HFFc6 (cell line): ENCODE measurements at regions not wholly inside any gene's neighbourhood (a gene's known extent, or its start where the extent isn't known, plus 50 kb on each side); places are given as distances from the start of the nearest gene placed in this dataset.
"Not testable (repeated sequence)": the region's sequence is repeated elsewhere in the genome, so short reads cannot be mapped to it uniquely, and the experiment has no call there.

Experiments used
- DNase-seq: peaks from one replicate; pipeline ENCODE4 v3.0.0-alpha.2; 2018
- H3K27ac Mint-ChIP-seq: 2 replicates; pipeline ENCODE4 v1.8.0; 2020; ENCODE audit warnings: mild to moderate bottlenecking, mixed read lengths
- H3K27me3 Mint-ChIP-seq: 2 replicates; pipeline ENCODE4 v1.8.0; 2021; ENCODE audit warnings: mild to moderate bottlenecking, moderate library complexity, mixed read lengths; ENCODE audit not compliant: insufficient read depth
- H3K36me3 Mint-ChIP-seq: 2 replicates; pipeline ENCODE4 v1.8.0; 2021; ENCODE audit warnings: low read depth, mixed read lengths
- H3K4me1 Mint-ChIP-seq: 2 replicates; pipeline ENCODE4 v1.8.0; 2020; ENCODE audit warnings: low read depth, mixed read lengths
- H3K4me3 Mint-ChIP-seq: 2 replicates; pipeline ENCODE4 v1.8.0; 2020; ENCODE audit warnings: mild to moderate bottlenecking, moderate library complexity, mixed read lengths
- H3K9me3 Mint-ChIP-seq: 2 replicates; pipeline ENCODE4 v1.8.0; 2020; ENCODE audit warnings: mild to moderate bottlenecking, mixed read lengths
- TF ChIP-seq, protein P1 (sequence below): fragments of 200-600 bp; sonication (generic); IDR thresholded peaks from 2 replicates; pipeline ENCODE4 v1.5.0; 2021; ENCODE audit warnings: antibody characterized with exemption, mild to moderate bottlenecking

DNA sequence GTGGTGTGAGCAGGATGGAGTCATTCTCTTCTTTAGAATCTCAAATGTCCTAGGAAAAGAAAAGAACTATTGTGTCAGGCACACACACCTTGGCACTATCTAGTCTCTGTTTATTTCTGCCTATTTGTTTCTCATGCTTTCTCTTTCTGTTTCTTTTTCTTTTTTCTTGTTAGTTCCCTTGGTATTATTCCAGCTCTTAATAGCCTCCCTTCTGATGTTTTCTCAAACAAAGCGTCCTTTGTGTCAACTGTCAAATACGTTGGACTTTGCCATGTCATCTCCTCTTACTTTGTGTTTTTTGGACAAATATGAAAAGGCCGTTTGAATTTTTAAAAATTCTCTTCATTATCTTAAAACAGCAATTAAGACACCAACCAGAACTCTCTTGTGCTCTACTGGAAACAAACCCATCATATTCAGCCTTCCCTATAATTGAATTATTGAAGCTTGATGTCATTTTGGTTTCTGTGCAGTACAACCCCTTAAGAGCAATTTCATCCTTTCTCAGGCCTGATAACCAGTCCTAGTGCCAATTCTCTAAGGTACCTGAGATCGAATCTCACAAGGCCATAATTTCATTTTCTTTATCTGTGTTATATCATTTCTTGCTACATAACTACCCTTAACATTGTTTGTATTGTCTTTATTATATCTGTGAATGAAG, 497.8 kb upstream of the NRP1 start:
- Mint-ChIP-seq H3K27ac (no peak overlapping the region), H3K4me1 (no peaks in the 10 kb centered on the region), H3K36me3 (no peaks in the 10 kb centered on the region), H3K4me3 (no peak overlapping the region), H3K27me3 (peaks cover 23% of the 10 kb centered on the region), H3K9me3 (no peaks in the 10 kb centered on the region)
- no peak for DNase-seq
- TF ChIP-seq, protein P1, sequence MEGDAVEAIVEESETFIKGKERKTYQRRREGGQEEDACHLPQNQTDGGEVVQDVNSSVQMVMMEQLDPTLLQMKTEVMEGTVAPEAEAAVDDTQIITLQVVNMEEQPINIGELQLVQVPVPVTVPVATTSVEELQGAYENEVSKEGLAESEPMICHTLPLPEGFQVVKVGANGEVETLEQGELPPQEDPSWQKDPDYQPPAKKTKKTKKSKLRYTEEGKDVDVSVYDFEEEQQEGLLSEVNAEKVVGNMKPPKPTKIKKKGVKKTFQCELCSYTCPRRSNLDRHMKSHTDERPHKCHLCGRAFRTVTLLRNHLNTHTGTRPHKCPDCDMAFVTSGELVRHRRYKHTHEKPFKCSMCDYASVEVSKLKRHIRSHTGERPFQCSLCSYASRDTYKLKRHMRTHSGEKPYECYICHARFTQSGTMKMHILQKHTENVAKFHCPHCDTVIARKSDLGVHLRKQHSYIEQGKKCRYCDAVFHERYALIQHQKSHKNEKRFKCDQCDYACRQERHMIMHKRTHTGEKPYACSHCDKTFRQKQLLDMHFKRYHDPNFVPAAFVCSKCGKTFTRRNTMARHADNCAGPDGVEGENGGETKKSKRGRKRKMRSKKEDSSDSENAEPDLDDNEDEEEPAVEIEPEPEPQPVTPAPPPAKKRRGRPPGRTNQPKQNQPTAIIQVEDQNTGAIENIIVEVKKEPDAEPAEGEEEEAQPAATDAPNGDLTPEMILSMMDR, result no peak

DNA sequence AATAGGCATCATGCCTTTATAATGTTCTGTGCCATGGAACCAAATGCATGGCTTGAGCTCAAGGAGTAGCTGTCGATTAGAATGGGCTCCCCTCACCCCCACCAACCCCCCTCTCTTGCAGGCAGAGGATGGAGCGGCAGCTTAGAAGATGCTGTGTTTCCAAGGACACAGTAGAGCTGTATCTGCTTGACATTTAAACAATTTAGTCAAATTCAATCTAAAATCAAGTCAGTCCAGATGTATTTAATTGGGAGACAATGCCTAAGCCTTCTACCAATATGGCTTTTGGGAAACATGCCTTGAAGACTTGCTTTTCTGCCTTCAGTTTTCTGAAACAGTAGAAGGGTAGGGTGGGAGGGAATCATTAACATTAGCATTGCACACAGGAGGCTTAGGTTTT, 497.1 kb upstream of the NRP1 start:
- TF ChIP-seq, protein P1, result no peak
- H3K36me3 Mint-ChIP-seq, result no peaks in the 10 kb centered on the region
- H3K27me3 Mint-ChIP-seq, result peaks cover 24% of the 10 kb centered on the region
- no peaks in the 10 kb centered on the region for H3K9me3 Mint-ChIP-seq
- no peak overlapping the region for H3K4me3 Mint-ChIP-seq
- H3K27ac Mint-ChIP-seq, result no peak overlapping the region
- DNase-seq, result no peak
- no peaks in the 10 kb centered on the region for H3K4me1 Mint-ChIP-seq

DNA sequence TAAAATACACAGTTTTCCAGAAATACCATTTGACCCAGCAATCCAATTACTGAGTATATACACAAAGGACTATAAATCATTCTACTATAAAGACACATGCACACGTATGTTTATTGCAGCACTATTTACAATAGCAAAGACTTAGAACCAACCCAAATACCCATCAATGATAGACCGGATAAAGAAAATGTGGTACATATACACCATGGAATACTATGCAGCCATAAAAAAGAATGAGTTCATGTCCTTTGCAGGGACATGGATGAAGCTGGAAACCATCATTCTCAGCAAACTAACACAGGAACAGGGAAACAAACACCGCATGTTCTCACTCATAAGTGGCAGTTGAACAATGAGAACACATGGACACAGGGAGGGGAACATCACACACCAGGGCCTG, 495.4 kb upstream of the NRP1 start:
- not testable (repeated sequence) for DNase-seq, H3K27ac Mint-ChIP-seq, H3K9me3 Mint-ChIP-seq, H3K4me3 Mint-ChIP-seq, H3K4me1 Mint-ChIP-seq, H3K36me3 Mint-ChIP-seq
- H3K27me3 Mint-ChIP-seq, result peaks cover 28% of the 10 kb centered on the region

DNA sequence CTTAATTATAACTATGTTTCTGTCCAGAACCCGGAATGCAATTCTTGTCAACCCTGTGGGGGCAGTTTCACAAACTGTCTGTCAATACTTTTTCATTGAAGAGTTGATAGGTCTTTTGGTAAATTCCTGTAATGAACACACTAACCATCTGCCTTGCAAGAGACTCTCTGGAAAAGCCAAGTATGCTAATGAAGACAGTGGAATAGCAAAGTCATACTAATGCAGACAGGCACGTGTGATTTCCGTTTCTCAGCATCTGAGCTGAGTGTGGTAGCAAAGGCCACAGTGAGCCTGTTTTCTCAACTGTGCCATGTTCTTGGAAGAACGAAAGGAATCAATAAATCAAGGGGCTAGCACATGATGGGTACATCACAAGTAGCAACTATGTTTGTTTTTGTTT, 494.1 kb upstream of the NRP1 start:
- Mint-ChIP-seq H3K27me3 (peaks cover 21% of the 10 kb centered on the region), H3K27ac (no peak overlapping the region), H3K4me1 (no peaks in the 10 kb centered on the region), H3K4me3 (no peak overlapping the region), H3K36me3 (no peaks in the 10 kb centered on the region), H3K9me3 (no peaks in the 10 kb centered on the region)
- DNase-seq, result no peak
- TF ChIP-seq, protein P1, result no peak

DNA sequence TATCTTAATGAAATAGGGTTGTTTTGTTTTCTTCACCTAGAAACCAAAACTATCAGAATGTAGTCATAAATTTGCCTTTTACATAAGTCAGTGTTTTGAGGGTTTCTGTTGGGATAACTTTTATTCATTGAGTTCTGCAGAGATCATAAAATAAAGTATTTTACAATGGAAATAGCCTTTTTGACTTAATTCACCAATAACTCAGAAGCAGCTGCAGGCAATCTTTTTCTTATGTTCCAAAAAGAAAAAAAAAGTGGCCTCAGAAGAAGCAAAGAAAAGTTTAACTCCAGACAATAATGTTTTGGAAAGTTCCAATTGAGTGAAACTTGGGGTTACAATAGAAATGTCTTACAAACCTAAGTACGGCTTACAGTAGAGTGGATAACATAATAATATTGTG, 491.7 kb upstream of the NRP1 start:
- Mint-ChIP-seq H3K4me1 (no peaks in the 10 kb centered on the region), H3K4me3 (no peak overlapping the region), H3K27me3 (peaks cover 17% of the 10 kb centered on the region), H3K9me3 (no peaks in the 10 kb centered on the region), H3K27ac (no peak overlapping the region), H3K36me3 (no peaks in the 10 kb centered on the region)
- no peak for DNase-seq
- TF ChIP-seq, protein P1, result no peak

DNA sequence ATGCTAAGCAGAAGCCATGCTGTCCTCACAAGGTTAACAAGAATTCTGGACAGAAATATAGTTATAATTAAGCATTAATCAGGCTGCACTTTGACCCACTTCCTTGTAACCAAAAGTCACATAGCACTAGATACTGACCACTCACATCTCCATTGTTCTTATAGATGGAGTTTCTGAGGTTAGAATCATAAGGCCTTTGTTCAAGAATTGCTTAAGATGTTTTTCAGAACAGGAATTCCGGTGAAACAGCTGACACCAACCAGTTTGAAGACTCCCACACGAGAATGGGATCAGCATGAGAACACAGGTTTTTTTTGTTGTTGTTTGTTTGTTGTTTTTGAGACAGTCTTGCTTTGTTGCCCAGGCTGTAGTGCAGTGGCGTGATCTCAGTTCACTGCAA, 488.3 kb upstream of the NRP1 start:
- TF ChIP-seq, protein P1, result no peak
- Mint-ChIP-seq H3K4me1 (no peaks in the 10 kb centered on the region; the same call in 1 of the 2 replicates), H3K27ac (no peak overlapping the region), H3K36me3 (no peaks in the 10 kb centered on the region), H3K27me3 (peaks cover 17% of the 10 kb centered on the region), H3K9me3 (no peaks in the 10 kb centered on the region), H3K4me3 (no peak overlapping the region)
- no peak for DNase-seq
